Vagina (tissue), 2 donors: ENCODE measurements at regions not wholly inside any gene's neighbourhood (a gene's known extent, or its start where the extent isn't known, plus 50 kb on each side); places are given as distances from the start of the nearest gene placed in this dataset.

Source experiments
- DNase-seq, 2 donors: peaks; one replicate each; pipeline ENCODE4 v3.0.0-alpha.2; 2017; ENCODE audit errors: extremely low spot score in 2 of 2
- H3K27ac ChIP-seq: fragments of 200-600 bp; sonication (generic); one replicate; pipeline ENCODE4 v1.5.1; 2019
- H3K27me3 ChIP-seq: fragments of 200-600 bp; sonication (generic); one replicate; pipeline ENCODE4 v1.5.1; 2019
- H3K36me3 ChIP-seq, 2 donors: fragments of 200-600 bp; sonication (generic); one replicate each; pipeline ENCODE4 v1.5.1; 2017 to 2019
- H3K4me1 ChIP-seq: fragments of 200-600 bp; sonication (generic); one replicate; pipeline ENCODE4 v1.5.1; 2019
- H3K4me3 ChIP-seq, 2 donors: fragments of 200-600 bp; sonication (generic); 1 replicate in 1 of 2; 2 replicates in 1 of 2; pipeline ENCODE4 v1.5.1; 2016 to 2019
- H3K9me3 ChIP-seq: fragments of 200-600 bp; sonication (generic); one replicate; pipeline ENCODE4 v1.5.1; 2019
- POLR2A ChIP-seq, 2 donors: fragments of 450-650 bp; IDR thresholded peaks; one replicate each; pipeline ENCODE4 v1.6.1; 2017; ENCODE audit warnings: antibody characterized with exemption in 2 of 2, mild to moderate bottlenecking in 2 of 2, moderate library complexity in 2 of 2
- POLR2AphosphoS5 ChIP-seq, 2 donors: sonication (generic); formaldehyde crosslinking; IDR thresholded peaks; one replicate each; pipeline ENCODE4 v1.9.0; 2017; ENCODE audit warnings: antibody characterized with exemption in 2 of 2, mild to moderate bottlenecking in 2 of 2, low read depth in 1 of 2; ENCODE audit not compliant: insufficient read depth in 1 of 2
- intact Hi-C: fragments of 100-400 bp; cut with DNase I; formaldehyde crosslinking; loops from one replicate; pipeline ENCODE4 v1.15.1; 2023
- TF ChIP-seq, protein P1 (sequence below), 3 experiments: fragments of 450-650 bp in 2 of 3; fragments of 200-600 bp in 1 of 3; sonication (generic) in 1 of 3; IDR thresholded peaks; one replicate each; pipeline ENCODE4 v1.5.1; 2017 to 2019; ENCODE audit warnings: antibody characterized with exemption in 3 of 3, mild to moderate bottlenecking in 2 of 3, moderate library complexity in 2 of 3

DNA sequence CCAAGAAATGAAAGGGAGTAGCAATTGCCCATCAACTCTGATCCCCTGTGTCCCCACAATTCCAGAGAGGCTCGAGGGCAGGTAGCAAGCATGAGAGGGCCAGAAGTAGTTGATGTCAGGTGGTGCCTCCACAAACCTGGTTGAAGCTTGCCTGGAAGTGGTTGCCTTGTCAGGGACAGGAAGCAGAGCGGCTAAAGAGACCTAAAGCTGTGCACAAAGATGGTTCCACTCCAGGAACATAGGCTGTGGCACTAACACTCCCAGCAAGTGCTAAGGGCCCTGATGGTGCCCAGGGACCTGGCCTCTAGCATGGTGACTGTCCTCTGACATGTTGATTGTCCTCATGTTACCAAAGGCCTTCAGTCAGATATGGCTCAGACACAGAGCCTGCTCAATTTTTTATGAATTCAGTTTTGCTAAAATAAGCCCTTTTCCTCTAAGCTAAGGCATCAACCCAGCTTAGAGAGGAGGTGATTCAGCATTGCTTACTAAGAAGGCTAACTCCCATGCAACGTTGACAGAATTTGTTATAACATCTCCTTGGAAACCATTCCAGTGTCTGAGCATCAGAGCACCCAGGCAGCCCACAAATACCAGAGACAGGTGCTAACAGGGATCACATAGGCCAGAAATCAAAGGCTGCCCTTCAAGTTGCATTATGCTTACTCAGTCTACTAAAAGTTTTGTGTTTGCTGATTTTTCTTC is 196.3 kb upstream of the ARHGAP20 start:
- intact Hi-C loops, result no loop called here
- TF ChIP-seq POLR2AphosphoS5 (IDR thresholded peaks at IDR 0.05; ENCODE audit: insufficient read depth in 1 of 2, low read depth in 1 of 2) (no peak), POLR2A (IDR thresholded peaks at IDR 0.05) (no peak)
- TF ChIP-seq, protein P1, sequence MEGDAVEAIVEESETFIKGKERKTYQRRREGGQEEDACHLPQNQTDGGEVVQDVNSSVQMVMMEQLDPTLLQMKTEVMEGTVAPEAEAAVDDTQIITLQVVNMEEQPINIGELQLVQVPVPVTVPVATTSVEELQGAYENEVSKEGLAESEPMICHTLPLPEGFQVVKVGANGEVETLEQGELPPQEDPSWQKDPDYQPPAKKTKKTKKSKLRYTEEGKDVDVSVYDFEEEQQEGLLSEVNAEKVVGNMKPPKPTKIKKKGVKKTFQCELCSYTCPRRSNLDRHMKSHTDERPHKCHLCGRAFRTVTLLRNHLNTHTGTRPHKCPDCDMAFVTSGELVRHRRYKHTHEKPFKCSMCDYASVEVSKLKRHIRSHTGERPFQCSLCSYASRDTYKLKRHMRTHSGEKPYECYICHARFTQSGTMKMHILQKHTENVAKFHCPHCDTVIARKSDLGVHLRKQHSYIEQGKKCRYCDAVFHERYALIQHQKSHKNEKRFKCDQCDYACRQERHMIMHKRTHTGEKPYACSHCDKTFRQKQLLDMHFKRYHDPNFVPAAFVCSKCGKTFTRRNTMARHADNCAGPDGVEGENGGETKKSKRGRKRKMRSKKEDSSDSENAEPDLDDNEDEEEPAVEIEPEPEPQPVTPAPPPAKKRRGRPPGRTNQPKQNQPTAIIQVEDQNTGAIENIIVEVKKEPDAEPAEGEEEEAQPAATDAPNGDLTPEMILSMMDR (IDR thresholded peaks at IDR 0.05), result no peak
- H3K4me3 ChIP-seq, result no peak overlapping the region
- peak overlapping the region; percentile 4 for H3K27ac ChIP-seq
- no peaks in the 10 kb centered on the region for H3K27me3 ChIP-seq
- no peaks in the 10 kb centered on the region for H3K9me3 ChIP-seq
- H3K4me1 ChIP-seq, result peaks cover 43% of the 10 kb centered on the region
- H3K36me3 ChIP-seq, result no peaks in the 10 kb centered on the region
- DNase-seq, result no peak

DNA sequence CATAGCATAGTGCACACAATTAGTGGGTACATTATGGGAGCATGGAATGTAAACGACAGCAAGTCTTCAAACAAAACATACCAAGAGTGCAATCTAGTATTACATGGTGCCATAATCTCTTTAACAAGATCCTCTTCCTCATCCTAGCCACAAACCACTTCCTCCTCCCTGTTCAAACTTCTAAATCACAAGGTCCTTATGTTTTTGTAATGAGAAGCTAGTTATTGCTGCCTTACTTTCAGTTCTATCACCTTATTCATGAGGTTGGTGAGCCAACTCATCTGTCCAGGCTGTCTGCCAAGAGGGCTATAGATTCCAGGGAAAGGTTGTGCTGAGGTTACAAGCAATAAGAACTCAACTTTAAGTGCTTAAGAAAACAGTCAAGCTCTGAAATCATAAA is 195.4 kb upstream of the ARHGAP20 start:
- H3K36me3 ChIP-seq, result no peaks in the 10 kb centered on the region
- TF ChIP-seq POLR2AphosphoS5 (IDR thresholded peaks at IDR 0.05; ENCODE audit: insufficient read depth in 1 of 2, low read depth in 1 of 2), result no peak
- no peak for TF ChIP-seq POLR2A (IDR thresholded peaks at IDR 0.05)
- TF ChIP-seq, protein P1 (IDR thresholded peaks at IDR 0.05), result no peak
- H3K4me3 ChIP-seq, result no peak overlapping the region
- no peaks in the 10 kb centered on the region for H3K9me3 ChIP-seq
- no peak for DNase-seq
- intact Hi-C loops, result no loop called here
- no peaks in the 10 kb centered on the region for H3K27me3 ChIP-seq
- peaks cover 45% of the 10 kb centered on the region for H3K4me1 ChIP-seq
- H3K27ac ChIP-seq, result no peak overlapping the region

DNA sequence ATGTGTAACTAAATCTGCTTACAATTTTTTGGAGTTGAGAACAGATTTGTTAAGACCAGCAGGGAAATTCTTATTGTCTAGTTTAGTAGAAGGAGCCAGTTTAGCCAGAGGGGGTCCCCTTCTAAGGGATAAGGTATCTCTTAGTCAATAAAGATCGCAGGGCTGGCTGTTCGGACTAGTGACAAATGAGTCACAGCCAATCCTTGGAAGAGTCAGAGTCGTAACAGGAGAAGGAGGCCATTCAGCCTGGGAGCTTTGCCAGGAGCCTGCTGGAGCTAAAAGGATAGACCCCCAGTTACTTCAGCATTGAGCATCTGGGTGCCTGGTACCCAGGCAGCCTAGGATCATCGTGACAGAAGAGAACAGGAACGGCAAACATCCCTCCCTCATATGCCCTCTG is 191.6 kb upstream of the ARHGAP20 start:
- no peak for DNase-seq
- no peaks in the 10 kb centered on the region for H3K36me3 ChIP-seq
- TF ChIP-seq, protein P1 (IDR thresholded peaks at IDR 0.05), result no peak
- TF ChIP-seq POLR2AphosphoS5 (IDR thresholded peaks at IDR 0.05; ENCODE audit: insufficient read depth in 1 of 2, low read depth in 1 of 2), result no peak
- TF ChIP-seq POLR2A (IDR thresholded peaks at IDR 0.05), result no peak
- no peaks in the 10 kb centered on the region for H3K9me3 ChIP-seq
- no peak overlapping the region for H3K4me3 ChIP-seq
- no peak overlapping the region for H3K27ac ChIP-seq
- H3K4me1 ChIP-seq, result peaks cover 31% of the 10 kb centered on the region
- H3K27me3 ChIP-seq, result no peaks in the 10 kb centered on the region
- intact Hi-C loops, result no loop called here

DNA sequence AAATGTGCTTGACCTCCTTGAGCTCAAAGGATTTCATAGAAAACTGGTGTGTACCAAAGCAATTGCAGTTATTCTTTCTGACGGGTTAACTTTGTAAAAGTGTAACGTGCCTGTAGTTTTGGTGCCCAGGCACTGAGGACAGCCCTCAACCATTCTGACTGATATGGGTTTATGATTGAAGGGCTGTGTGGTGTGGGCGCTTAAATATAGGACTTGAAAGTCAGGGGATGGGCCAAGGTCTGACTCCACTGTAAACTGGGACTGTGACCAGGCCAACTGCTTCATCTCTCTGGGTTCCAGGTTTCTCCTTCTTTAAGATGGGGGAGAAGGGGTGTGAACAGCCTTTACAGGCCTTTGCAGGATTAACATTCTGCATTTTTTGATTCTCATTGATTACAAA is 191.1 kb upstream of the ARHGAP20 start:
- intact Hi-C loops, result no loop called here
- H3K4me3 ChIP-seq, result no peak overlapping the region
- DNase-seq, result no peak
- no peaks in the 10 kb centered on the region for H3K36me3 ChIP-seq
- no peaks in the 10 kb centered on the region for H3K9me3 ChIP-seq
- peaks cover 27% of the 10 kb centered on the region for H3K4me1 ChIP-seq
- H3K27me3 ChIP-seq, result no peaks in the 10 kb centered on the region
- TF ChIP-seq POLR2A (IDR thresholded peaks at IDR 0.05) (no peak), POLR2AphosphoS5 (IDR thresholded peaks at IDR 0.05; ENCODE audit: insufficient read depth in 1 of 2, low read depth in 1 of 2) (no peak)
- TF ChIP-seq, protein P1 (IDR thresholded peaks at IDR 0.05), result no peak
- no peak overlapping the region for H3K27ac ChIP-seq

DNA sequence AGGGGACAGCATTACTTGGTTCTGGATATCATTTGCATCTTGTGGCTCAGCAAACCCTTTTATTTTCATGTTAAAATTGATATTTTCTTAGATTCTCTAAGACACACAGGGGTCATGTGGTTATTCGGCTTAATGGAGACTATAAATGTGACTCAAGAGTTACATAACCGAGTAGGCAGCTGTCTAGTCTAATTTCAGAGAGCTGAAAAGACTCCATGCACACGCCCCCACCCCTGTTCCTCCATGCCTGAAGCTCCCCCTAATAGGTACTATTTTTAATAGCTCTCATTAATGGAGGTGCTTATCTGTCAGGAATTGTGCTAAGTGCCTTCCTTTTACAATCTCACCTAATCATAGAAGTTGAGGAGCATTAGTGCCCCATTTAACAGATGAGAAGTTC is 189.2 kb upstream of the ARHGAP20 start:
- Histone ChIP-seq H3K27ac (peak overlapping the region; percentile 62), H3K4me3 (no peak overlapping the region), H3K36me3 (no peaks in the 10 kb centered on the region), H3K4me1 (peaks cover 11% of the 10 kb centered on the region), H3K27me3 (no peaks in the 10 kb centered on the region), H3K9me3 (no peaks in the 10 kb centered on the region)
- intact Hi-C loops, result no loop called here
- TF ChIP-seq, protein P1 (IDR thresholded peaks at IDR 0.05), result no peak
- no peak for TF ChIP-seq POLR2AphosphoS5 (IDR thresholded peaks at IDR 0.05; ENCODE audit: insufficient read depth in 1 of 2, low read depth in 1 of 2)
- TF ChIP-seq POLR2A (IDR thresholded peaks at IDR 0.05), result no peak
- no peak for DNase-seq
